Amygdala (tissue), 56 donors: ENCODE measurements at regions not wholly inside any gene's neighbourhood (a gene's known extent, or its start where the extent isn't known, plus 50 kb on each side); places are given as distances from the start of the nearest gene placed in this dataset.
A peak's percentile ranks its signal among the peaks of the same experiment; 100 is the strongest.
"Not testable (repeated sequence)": the region's sequence is repeated elsewhere in the genome, so short reads cannot be mapped to it uniquely, and the experiment has no call there.

Experiments used
- DNase-seq, 56 donors: peaks; one replicate each; lab custom pipeline; 2025; lab: John Stamatoyannopoulos, UW

DNA sequence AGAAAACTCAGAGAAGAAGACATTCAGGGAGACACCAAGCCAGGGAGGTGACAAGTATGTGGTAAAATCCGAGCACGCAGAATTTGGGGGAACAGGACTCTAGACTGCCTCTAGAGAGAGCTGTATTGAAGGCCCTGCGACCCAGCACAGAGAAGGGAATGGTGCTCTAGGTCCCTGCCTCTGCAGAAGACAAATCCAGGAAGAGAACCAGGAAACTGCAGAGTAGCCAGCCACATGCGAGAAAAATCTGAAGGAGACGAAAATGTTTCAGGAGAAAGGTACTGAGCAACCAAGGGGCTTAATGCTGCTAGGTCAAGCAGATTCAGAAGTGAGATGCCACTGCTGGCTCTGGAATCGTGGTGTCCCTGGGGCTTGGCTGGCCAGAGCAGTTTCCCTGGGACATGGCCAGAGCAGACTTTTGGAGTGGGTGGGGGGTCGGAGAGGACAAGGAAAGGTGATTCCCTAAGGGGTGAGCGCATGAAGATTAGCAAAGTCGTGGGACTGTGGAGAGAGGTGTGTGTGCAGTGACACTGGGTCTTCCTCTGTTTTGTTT lies 158.0 kb upstream of the KLF6 start:
- DNase-seq = no peak

DNA sequence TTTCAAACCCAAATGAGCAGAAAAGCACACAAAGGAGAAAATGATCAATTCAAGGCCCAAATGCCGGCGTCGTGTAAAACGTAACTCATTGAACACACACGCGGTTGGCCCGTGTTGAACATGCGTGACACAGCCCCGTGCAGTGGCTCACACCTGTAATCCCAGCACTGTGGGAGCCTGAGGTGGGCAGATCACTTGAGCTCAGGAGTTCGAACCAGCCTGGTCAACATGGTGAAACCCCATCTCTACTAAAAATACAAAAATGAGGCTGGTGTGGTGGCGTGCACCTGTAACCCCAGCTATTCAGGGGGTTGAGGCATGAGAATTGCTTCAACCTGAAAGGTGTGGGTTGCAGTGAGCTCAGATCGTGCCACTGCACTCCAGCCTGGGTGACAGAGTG lies 156.7 kb upstream of the KLF6 start:
- no peak for DNase-seq

- no peak for DNase-seq
These were observed 151.5 kb upstream of the KLF6 start for GRCh38 chr10:3936422-3937040.

DNA sequence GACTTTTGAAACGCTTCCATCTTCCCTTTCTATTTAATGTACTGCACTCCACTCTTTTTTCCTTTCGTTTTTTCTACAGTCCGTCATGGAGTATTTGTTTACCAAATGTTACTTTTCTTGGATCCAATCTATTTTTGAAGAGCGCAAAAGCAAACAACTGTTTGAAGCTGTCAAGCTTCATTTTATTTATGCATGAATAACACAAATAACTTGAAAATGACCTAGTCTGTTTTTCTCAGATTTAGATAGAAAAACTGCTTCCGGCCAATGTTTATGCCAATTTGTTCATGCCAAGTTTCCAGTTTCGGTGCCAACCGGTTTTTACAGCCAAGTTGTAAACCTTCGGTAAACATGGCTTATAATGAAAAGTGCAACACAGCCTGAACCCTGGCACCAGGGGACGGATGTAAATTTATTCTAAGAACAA lies 150.9 kb upstream of the KLF6 start:
- peak in 3 of 56 donors; percentile 4 to 18 (median 5) for DNase-seq

DNA sequence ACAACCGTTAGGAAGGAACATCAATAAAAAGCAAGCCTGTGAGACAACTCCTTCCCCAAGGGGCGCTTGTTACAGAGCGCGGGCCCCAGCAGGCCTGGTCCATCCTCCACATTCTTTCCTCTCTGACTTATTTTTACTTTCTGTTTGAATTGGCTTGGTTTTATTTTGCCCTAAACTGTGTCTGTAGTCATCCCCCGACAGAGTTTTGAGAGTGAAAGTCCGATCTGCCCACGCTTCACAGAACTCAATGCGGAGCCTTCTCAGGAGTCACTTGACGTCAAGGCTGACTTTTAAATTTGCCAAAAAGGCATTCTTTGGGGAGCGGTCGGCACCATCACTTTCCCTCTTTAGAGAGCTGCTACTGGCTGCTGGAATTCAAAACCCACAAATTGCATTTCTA lies 150.1 kb upstream of the KLF6 start:
- peak in 2 of 56 donors; percentile 3 to 28 for DNase-seq

- DNase-seq = no peak
These were observed 148.7 kb upstream of the KLF6 start for GRCh38 chr10:3933733-3934132.

- DNase-seq = no peak
These were observed 147.8 kb upstream of the KLF6 start for GRCh38 chr10:3932597-3933375.

- no peak for DNase-seq
These were observed 146.9 kb upstream of the KLF6 start for GRCh38 chr10:3931901-3932300.

GRCh38 chr10:3931224-3931623 lies 146.2 kb upstream of the KLF6 start:
- no peak for DNase-seq

DNA sequence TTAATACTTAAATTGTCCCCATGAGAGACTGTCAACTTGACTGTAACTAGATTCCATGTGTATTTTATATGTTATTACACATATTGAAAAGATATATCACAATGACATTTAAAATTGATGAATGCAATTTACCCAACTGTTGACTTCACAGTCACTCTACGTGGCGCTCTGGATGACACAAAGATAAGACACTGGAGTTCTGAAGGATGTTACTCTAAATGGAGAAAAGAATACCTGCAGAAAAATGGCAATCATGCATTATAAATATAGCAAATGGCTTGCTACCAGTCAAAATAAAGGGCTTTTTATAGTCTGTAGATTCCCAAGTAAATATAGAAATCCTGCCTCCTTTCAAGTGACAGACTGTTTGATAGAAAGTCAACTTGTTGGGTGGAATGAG lies 143.6 kb upstream of the KLF6 start:
- no peak for DNase-seq

GRCh38 chr10:3928078-3928477 lies 143.1 kb upstream of the KLF6 start:
- no peak for DNase-seq

- DNase-seq = no peak
These were observed 141.9 kb upstream of the KLF6 start for GRCh38 chr10:3926675-3927525.

- no peak for DNase-seq
These were observed 141.2 kb upstream of the KLF6 start for GRCh38 chr10:3926258-3926657.

- DNase-seq = no peak
These were observed 140.2 kb upstream of the KLF6 start for GRCh38 chr10:3925184-3925583.

GRCh38 chr10:3924344-3924743 lies 139.3 kb upstream of the KLF6 start:
- DNase-seq = no peak

- DNase-seq = no peak
These were observed 138.0 kb upstream of the KLF6 start for GRCh38 chr10:3923033-3923432.

GRCh38 chr10:3919709-3920308 lies 134.8 kb upstream of the KLF6 start:
- no peak for DNase-seq

- DNase-seq = not testable (repeated sequence)
These were observed 132.4 kb upstream of the KLF6 start for GRCh38 chr10:3917392-3917791.

- DNase-seq = no peak
These were observed 129.7 kb upstream of the KLF6 start for GRCh38 chr10:3914733-3915132.

DNA sequence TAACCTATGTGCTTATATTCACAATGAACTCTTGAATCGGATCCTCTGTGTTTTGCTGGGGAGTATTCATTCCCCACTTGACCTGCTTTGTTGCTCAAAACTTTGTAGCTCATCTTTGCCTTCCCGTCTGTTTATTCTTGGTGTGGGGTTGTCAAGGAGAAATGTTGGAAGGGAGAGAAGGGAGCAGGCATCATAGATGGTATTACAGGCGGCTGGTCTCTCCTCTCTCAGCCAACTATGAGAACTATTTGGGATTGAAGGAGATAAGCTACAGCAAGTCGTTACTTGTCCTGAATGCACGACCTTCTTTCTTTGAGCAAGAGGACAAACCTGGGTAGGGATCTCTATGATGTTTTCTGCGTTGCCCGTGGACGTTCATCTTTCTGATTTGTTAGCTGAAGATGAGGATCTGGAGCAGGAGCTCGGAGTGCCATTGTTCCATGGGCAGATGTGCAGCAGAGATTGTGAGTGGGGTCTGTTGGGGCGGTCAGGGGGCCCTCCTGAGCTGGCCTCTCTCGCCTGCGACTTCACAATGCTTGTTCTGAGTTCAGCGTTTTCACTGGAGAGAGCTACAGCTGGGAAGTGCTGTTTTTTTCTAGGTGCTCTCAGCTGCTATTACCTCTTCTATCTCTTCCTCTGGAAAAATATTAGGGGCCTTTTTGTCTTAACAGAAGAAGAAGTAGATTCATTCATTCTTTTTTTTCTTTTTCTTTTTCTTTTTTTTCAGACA lies 126.9 kb upstream of the KLF6 start:
- no peak for DNase-seq
